Chondrocyte (in vitro differentiated cells): ENCODE measurements at regions not wholly inside any gene's neighbourhood (a gene's known extent, or its start where the extent isn't known, plus 50 kb on each side); places are given as distances from the start of the nearest gene placed in this dataset.
"Not testable (repeated sequence)": the region's sequence is repeated elsewhere in the genome, so short reads cannot be mapped to it uniquely, and the experiment has no call there.

Source experiments
- DNase-seq: peaks from one replicate; pipeline ENCODE4 v3.0.0; 2021; ENCODE audit warnings: mixed read lengths, low spot score
- H3K27ac Mint-ChIP-seq: one replicate; pipeline ENCODE4 v1.8.0; 2021; ENCODE audit warnings: mild to moderate bottlenecking, moderate library complexity, mixed read lengths; ENCODE audit not compliant: unreplicated experiment
- H3K27me3 Mint-ChIP-seq: 2 replicates; pipeline ENCODE4 v1.8.0; 2021; ENCODE audit warnings: low read depth, mixed read lengths
- H3K36me3 Mint-ChIP-seq: 2 replicates; pipeline ENCODE4 v1.8.0; 2021; ENCODE audit warnings: low read depth, mixed read lengths
- H3K4me1 Mint-ChIP-seq: 2 replicates; pipeline ENCODE4 v1.8.0; 2021; ENCODE audit warnings: low read depth, mild to moderate bottlenecking, mixed read lengths
- H3K4me3 Mint-ChIP-seq: one replicate; pipeline ENCODE4 v1.8.0; 2021; ENCODE audit warnings: mild to moderate bottlenecking, moderate library complexity, mixed read lengths; ENCODE audit not compliant: unreplicated experiment
- H3K9me3 Mint-ChIP-seq: 2 replicates; pipeline ENCODE4 v1.8.0; 2021; ENCODE audit warnings: low read depth, mixed read lengths
- CTCF ChIP-seq: fragments of 200-600 bp; sonication (generic); IDR thresholded peaks from 2 replicates; pipeline ENCODE4 v1.5.0; 2021; ENCODE audit warnings: antibody characterized with exemption, mild to moderate bottlenecking, moderate library complexity

DNA sequence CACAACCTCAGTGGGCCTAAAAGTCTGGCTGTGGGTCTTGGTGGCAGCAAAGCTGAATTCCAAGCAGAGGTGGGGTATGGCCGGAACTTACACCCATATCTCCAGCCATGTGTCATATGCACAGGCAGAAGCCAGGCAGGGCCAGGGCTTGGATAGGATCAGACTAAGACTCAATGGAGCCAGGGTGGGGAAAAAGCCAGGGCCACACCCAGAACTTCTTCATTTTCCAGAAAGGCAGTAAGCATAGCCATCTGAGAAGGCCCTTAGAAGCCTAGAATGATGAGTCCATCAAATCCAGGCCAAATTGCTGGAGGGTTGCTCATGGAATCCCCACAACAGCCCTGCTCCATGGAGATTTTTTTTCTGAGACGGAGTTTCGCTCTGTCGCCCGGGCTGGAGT lies 116.2 kb upstream of the SRSF6 start:
- TF ChIP-seq CTCF: no peak
- Mint-ChIP-seq H3K9me3 (peaks cover 23% of the 10 kb centered on the region), H3K4me3 (no peak overlapping the region), H3K27me3 (no peaks in the 10 kb centered on the region), H3K4me1 (no peaks in the 10 kb centered on the region), H3K27ac (no peak overlapping the region), H3K36me3 (peaks cover 3% of the 10 kb centered on the region)
- no peak for DNase-seq

DNA sequence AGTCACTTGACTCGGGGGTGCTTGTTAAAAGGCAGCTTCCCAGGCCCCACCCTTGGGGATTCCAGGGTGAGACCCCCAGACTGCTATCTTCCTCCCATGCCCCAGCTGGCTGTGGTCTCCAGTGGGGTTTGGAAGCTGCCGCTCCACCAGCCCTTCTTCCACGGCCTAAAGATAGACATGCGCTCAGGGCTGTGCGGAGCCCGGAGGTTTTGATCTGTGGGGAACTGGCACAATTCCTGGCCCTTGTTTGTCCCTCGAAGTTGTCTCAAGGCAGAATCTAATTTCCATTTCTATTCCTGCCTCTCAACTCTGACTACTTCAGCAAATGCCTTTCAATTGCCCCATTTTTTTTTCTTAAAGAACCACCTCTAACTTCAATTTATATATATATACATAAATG lies 120.7 kb upstream of the SRSF6 start:
- no peaks in the 10 kb centered on the region for H3K36me3 Mint-ChIP-seq
- H3K9me3 Mint-ChIP-seq: peaks cover 32% of the 10 kb centered on the region

GRCh38 chr20:43334080-43334479 lies 123.6 kb upstream of the SRSF6 start:
- no peaks in the 10 kb centered on the region for H3K36me3 Mint-ChIP-seq
- H3K4me1 Mint-ChIP-seq: no peaks in the 10 kb centered on the region
- no peak overlapping the region for H3K4me3 Mint-ChIP-seq
- H3K27me3 Mint-ChIP-seq: no peaks in the 10 kb centered on the region
- H3K9me3 Mint-ChIP-seq: peaks cover 32% of the 10 kb centered on the region
- no peak for TF ChIP-seq CTCF
- DNase-seq: no peak
- H3K27ac Mint-ChIP-seq: no peak overlapping the region

More for the DNA sequence above, 120.7 kb upstream of the SRSF6 start:
- TF ChIP-seq CTCF: no peak
- no peak for DNase-seq
- Mint-ChIP-seq H3K27me3 (no peaks in the 10 kb centered on the region), H3K27ac (no peak overlapping the region), H3K4me3 (no peak overlapping the region), H3K4me1 (no peaks in the 10 kb centered on the region)

- no peaks in the 10 kb centered on the region for H3K4me1 Mint-ChIP-seq
- no peak overlapping the region for H3K4me3 Mint-ChIP-seq
- TF ChIP-seq CTCF: no peak
- no peaks in the 10 kb centered on the region for H3K27me3 Mint-ChIP-seq
- no peak for DNase-seq
- no peaks in the 10 kb centered on the region for H3K36me3 Mint-ChIP-seq
- peaks cover 37% of the 10 kb centered on the region for H3K9me3 Mint-ChIP-seq
- no peak overlapping the region for H3K27ac Mint-ChIP-seq
Observed at GRCh38 chr20:43331906-43332305, 125.8 kb upstream of the SRSF6 start.

- Mint-ChIP-seq H3K36me3 (no peaks in the 10 kb centered on the region), H3K9me3 (peaks cover 28% of the 10 kb centered on the region), H3K4me3 (no peak overlapping the region), H3K27ac (no peak overlapping the region), H3K4me1 (no peaks in the 10 kb centered on the region), H3K27me3 (no peaks in the 10 kb centered on the region)
- no peak for TF ChIP-seq CTCF
- no peak for DNase-seq
Observed at GRCh38 chr20:43328697-43329096, 129.0 kb upstream of the SRSF6 start.

DNA sequence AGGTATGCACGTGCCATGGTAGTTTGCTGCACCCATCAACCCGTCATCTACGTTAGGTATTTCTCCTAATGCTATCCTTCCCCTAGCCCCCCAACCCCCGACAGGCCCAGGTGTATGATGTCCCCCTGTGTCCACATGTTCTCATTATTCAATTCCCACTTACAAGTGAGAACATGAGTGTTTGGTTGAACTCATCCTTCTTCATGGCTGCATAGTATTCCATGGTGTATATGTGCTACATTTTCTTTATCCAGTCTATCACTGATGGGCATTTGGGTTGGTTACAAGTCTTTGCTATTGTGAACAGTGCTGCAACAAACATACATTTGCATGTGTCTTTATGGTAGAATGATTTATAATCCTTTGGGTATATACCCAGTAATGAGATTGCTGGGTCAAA lies 130.5 kb upstream of the SRSF6 start:
- H3K9me3 Mint-ChIP-seq: peaks cover 20% of the 10 kb centered on the region
- H3K36me3 Mint-ChIP-seq, H3K4me3 Mint-ChIP-seq, H3K27me3 Mint-ChIP-seq, H3K27ac Mint-ChIP-seq, DNase-seq, H3K4me1 Mint-ChIP-seq: not testable (repeated sequence)
